Sciatic nerve (tissue), 2 donors: ENCODE measurements at regions not wholly inside any gene's neighbourhood (a gene's known extent, or its start where the extent isn't known, plus 50 kb on each side); places are given as distances from the start of the nearest gene placed in this dataset.

Experiments used
- ATAC-seq: fragments of 200-7000 bp; cut with Tn5 transposase; one replicate; pipeline ENCODE4 v1.9.1; 2020; ENCODE audit warnings: mild to moderate bottlenecking, moderate library complexity
- DNase-seq: peaks from one replicate; pipeline ENCODE4 v3.0.0-alpha.2; 2020; ENCODE audit warnings: low spot score
- intact Hi-C: fragments of 100-400 bp; cut with DNase I; formaldehyde crosslinking; loops from one replicate; pipeline ENCODE4 v1.14.2; 2022
- donor health status: DM: no; HTN: no; CAD: no.
- donor health status: DM: no; HTN: no; CAD: no.

DNA sequence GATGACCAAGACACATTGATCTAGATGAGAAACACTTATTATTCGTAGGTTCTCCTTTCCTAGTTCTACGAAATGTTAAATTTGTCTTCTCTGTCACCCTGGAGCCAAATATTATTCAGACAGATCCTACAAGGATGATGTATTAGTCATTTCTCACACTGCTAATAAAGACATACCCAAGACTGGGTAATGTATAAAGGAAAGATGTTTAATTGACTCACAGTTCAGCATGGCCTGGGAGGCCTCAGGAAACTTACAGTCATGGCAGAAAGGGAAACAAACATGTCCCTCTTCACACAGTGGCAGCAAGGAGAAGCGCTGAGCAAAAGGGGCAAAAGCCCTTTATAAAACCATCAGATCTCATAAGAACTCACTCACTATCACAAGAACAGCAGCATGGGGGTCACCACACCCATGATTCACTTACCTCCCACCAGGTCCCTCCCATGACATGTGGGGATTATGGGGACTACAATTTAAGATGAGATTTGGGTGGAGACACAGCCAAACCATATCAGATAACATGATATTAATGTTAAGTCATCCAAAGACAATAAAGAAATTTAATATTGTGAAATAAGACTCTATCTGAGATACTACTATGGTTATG lies 1248.8 kb upstream of the SLC10A2 start:
- intact Hi-C loops: no loop called here
- ATAC-seq (no peak), DNase-seq (no peak)

DNA sequence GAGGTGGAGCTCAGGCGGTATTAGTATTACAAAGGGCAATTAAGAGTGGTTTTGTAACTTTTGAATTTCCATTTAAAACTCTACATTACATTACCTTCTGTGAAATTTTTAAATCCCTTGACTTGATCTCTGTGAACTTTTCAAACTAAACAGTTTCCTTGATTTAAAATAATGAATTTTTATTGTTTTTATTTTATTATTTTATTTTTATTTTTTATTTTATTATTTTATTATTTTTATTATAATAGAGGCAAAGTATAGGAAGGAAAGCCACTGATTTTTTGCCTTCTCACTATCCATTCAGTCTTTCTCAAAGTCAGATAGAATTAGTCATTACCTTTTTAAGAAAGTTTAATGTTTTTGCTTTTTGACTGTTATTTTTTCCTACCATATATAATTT lies 1248.1 kb upstream of the SLC10A2 start:
- intact Hi-C loops: no loop called here
- ATAC-seq (no peak), DNase-seq (no peak)

DNA sequence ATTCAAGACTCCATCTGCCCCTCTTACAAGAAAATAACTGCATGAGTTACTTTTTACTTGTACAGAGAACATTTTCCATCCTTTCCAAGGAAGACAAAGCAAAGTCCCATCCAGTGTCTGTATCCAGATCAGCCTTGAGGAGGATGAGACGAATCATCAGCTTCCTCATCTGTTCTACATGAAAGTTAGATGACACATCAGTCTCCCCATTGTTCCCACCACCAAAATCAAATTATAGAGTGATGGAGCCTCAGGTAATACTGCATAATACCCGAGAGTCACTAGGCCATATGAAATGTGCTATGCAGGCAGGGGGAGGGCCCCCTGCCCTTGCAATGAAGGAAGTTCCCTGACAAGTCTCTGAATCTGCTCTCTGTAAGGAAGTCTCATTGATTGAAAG lies 1244.6 kb upstream of the SLC10A2 start:
- intact Hi-C loops: loop anchor here (2.0 kb wide), 1 partner anchor 64 kb away; no protein-coding TSS in a partner anchor
- DNase-seq (no peak), ATAC-seq (no peak)

DNA sequence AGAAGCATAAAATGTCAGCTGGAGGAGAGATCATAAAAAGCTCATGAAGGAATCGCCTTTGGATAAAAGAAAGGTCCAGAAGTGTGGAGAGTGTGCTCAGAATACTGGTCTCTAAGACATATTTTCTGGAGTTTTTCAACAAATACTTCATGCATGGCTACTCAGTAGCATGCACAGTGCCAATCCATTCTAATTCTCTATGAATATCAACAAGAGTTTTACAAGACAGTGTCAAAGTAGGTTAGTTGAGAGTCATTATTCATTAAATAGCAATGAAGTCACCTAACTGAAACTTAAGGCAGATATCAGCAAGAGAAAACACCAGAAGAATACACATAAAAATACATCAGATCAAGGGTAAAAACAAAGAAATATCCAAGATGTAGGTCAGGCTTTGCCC lies 1243.2 kb upstream of the SLC10A2 start:
- ATAC-seq (no peak), DNase-seq (no peak)
- intact Hi-C loops: no loop called here

DNA sequence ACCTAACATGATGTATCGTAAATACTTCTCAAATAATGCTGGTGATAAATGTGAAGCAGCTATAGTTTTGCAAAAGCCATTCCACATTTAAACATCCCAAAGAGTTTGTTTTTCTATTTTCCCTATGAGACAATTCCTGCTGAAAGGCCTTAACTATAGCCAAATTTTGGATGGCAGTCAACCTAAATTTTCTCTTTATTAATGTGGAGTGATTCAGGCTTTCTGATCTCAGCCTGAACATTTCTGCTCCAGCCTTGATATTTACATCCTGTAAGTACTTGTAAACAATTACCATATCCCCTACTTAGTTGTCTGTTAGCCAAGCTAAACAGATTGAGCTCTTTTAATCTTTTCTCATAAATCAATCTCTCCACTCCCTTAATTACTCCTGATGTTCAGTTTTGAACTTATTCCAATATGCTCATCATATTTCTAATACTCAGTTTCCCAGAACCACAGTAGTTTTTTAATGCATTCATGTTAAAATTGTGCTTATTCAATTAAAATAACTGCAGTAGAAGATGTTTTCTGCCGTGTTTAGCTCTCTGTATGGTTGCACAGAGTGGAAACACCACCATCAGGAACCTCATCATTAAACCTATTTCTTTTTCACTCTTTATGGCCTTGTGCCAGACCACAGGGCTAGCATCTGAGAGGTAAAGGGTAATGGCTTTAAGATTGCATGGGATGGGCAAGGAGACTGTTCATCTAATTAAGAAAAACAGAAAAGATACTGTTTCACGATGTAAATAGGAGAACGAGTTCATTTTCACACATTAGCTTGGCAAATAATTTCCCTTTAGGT lies 1235.2 kb upstream of the SLC10A2 start:
- no peak for DNase-seq
- ATAC-seq: no peak
- intact Hi-C loops: no loop called here

DNA sequence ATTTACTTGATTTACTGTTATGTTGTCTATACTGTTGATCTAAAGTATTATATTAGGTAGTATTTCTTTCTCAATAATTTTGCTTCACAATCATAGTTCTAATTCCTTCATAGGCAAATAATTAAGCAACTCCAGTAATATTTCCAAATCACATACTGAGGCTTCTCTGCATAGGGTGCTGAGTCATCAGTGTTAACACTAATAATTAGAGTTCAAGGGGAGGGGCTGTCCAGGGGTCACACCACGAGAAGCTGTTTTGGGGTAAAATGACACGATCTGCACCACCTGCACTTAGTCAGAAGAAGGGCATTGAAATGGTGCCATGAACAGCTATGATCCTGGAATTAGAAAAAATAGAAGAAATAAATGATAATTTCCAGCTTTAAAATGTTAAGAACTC lies 1230.9 kb upstream of the SLC10A2 start:
- no peak for DNase-seq
- intact Hi-C loops: no loop called here
- no peak for ATAC-seq

DNA sequence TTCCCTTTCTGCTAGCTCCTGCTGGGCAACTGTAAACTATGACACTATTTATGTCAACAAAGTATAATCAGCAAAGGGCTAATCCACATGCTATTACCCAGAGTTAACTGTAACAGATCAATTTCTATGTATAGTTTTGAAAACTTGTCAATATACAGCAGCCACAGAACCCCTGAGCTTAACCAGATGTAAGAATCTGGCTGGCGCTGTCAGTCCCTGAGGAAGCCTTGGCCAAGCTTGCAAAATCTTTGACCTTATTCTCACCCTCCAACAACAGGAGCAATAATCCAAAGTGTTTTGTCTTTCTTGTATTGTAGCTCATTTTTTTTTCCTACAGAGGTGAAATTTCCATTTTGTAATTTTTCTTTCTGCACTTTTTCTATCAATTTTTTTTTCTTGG lies 1230.1 kb upstream of the SLC10A2 start:
- intact Hi-C loops: no loop called here
- ATAC-seq: peak; percentile 30
- DNase-seq: no peak

DNA sequence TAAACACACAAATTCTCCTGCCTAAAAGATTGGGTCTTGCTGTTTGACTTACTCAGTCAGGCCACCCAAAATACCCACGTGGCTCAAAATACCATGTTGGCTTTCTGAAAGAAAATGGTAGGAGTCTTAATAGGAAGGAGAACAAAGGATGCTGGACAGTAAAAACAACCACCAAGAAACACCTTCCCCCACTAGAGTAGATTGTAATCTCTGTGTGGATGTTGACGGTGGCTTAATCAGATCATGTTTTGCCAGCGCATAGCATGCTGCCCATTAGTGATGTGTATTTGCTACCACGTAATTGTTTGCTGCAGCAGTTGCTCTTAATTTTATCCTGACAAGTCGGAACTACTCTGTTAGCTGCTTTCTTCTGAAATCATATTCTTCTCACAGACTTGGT lies 1229.3 kb upstream of the SLC10A2 start:
- intact Hi-C loops: no loop called here
- ATAC-seq: no peak
- DNase-seq: no peak

DNA sequence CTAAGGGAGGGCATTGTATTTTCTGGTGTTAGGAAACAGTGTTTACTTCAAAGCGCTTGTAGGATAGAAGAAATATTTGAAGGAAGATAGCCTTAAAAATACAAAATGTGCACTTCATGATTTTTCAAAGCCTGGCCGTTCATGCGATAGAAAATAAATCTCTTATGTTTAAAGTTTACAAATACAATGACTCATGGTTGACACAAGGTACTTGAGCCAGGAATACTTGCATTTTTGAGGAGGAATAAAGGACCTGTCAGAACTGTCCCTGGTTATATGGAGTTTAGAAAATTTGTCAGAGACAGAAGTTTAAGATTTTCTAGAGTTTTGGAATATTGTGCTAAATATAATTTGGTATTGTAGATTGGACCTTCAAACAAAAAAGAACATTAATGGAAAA lies 1223.2 kb upstream of the SLC10A2 start:
- ATAC-seq: no peak
- DNase-seq: no peak
- intact Hi-C loops: no loop called here

DNA sequence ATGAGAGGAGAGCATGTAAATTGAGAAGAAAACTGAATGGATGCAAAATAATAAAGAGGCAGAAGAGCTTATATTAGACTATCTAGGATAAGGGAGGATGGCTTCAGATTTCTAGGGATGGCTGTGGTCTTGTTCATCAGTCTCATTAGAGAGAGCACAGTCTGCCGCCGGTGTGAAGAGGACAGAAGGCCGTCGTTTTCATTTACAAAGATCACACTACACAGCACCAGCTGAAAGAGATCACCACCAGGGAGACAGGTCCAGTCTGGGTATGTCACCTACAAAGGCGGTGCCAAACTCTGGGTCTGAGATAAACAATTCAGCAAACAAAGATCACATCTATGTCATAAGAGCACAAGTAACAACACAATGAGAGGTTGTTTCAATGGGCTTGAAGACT lies 1222.3 kb upstream of the SLC10A2 start:
- DNase-seq (no peak), ATAC-seq (no peak)
- intact Hi-C loops: no loop called here

DNA sequence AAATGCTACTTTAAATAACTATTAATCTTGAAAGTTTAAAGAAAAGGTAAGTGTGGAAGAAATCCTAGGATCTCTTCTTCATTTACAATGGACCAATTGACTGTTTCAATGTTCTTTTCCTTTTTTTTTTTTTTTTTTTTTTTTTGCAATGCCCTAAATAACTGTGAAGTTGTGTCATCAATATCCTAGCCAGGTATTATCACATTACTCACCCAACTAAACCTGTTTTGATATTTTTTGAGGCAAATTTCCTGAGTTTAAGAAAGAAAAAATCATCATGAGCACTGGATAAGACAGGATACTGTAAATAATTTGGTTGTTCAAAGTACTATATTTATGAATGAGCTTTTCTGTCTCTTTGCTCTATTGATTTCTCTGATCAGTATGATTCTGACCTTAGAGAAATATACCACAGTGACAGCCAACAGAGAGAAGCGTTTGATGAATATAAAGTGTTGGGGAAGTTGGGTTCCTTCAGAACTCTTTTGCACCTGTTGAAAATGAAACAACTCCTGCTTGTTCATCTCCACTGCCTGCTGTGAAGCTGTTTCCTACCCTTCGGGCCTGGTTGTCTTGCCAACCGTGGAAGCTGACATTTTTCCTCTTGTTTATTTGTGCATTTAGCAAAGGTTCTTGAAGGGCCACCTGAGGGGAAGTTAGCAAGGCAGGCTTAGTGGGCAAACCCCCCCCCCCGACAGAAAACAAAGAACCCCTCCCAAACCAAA lies 1220.5 kb upstream of the SLC10A2 start:
- intact Hi-C loops: no loop called here
- ATAC-seq (no peak), DNase-seq (no peak)

DNA sequence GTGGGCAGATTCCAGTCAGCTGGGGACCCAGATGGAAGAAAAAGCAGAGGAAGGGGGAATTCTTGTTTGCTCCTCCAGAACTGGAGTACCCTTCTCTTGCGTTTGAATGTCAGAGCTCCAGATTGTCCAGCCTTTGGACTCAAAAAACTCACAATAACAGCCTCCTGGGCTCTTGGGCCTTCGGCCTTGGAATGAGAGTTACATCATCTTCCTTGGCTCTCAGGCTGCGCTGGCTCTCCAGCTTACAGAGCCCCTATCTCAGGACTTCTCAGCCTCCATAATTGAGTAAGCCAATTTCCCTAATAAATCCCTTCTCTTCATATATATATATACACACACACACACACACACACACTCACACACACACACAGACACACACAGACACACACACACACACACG lies 1215.7 kb upstream of the SLC10A2 start:
- intact Hi-C loops: no loop called here
- DNase-seq (no peak), ATAC-seq (no peak)

DNA sequence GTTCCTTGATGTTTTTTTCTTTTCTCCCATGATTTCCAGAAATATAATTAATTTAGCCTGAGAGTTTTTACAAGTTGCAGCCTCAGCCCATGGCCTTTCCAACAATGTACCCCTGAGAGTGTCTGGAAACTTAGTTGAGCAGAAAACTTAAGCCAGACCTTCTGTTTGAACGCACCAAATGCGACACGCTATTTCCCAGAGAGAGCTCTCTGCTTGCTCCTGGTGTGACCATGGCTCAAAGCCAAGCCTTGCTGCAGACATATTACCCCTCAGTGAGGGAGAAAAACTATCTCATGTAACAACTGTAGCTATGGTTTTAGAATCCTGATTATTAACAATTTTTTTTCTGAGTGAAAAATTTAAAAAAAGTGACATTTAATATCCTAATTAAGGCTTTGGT lies 1204.5 kb upstream of the SLC10A2 start:
- intact Hi-C loops: no loop called here
- ATAC-seq: no peak
- DNase-seq: no peak

DNA sequence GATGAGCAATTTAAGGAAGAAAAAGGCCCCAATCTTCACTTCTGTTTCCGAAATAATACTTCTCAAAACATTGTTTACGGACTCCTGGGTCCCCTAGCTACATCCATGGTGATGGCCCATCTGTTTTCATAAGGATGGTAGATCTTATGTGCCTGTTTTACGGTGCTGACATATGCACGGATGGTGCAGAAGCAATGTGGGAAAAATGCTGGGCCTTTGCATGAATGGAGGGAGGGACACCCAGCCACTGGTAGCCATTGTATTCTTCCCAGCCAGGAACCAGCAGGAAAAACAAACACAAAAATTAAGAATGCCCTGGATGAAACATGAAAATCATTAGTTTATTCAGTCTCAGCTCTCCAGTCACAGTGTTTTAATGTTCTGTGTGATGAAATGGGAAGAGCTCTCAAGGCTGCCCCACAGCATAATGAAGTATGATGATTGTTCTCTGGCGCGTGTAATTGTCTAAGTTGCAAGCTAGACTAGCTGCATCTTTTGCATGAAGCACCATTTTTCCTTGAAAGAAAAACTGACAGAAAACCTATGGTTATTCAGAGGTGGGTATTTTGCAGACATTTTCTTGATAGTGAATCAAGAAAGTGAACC lies 1201.1 kb upstream of the SLC10A2 start:
- intact Hi-C loops: no loop called here
- DNase-seq (no peak), ATAC-seq (no peak)

DNA sequence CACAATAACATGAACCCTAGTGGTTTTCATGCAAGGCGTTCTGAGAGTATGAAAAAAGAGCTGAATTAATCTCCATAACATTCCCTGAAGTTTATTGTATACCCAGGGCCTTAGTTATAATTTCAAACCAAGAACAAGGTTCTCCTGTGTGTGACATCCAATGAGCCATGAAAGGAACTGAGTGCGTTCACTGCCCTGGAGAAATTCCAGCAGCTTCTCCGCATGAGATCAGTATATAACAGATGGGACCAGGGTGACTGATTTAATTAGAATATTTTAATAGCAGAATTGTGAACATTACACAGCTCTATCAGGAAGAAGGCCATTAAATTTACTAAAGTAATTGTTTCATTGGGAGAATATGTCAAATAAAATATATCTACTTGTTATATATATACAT lies 1190.5 kb upstream of the SLC10A2 start:
- intact Hi-C loops: no loop called here
- no peak for DNase-seq
- ATAC-seq: no peak

DNA sequence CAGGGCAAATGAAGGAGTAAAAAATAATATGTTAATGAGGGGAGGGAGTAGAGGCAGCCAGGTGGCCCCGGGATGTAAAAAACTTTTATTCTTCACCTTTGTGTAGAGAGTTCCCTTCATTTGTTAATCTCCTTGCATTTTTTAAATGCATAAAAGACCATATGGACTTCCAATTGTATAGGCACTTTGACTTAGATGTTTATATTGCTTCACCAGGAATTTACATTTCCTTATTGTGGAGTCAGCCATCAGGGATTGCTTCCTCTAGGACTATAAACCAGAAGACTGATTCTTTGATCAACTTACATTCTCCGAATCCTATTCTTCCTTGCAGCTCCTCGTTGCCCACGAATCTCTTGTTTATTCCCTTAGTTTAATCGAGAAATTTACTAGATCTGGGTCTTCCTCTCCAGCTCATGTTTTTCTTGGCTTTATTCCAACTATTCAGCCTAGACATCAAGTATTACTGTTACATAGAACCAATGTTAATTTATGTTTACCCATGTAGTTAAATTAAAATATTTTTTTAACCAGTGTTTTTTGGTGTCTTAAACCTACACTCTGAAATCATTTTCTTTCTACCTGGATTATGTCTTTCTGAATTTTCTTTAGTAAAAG lies 1187.0 kb upstream of the SLC10A2 start:
- intact Hi-C loops: no loop called here
- ATAC-seq (no peak), DNase-seq (no peak)

DNA sequence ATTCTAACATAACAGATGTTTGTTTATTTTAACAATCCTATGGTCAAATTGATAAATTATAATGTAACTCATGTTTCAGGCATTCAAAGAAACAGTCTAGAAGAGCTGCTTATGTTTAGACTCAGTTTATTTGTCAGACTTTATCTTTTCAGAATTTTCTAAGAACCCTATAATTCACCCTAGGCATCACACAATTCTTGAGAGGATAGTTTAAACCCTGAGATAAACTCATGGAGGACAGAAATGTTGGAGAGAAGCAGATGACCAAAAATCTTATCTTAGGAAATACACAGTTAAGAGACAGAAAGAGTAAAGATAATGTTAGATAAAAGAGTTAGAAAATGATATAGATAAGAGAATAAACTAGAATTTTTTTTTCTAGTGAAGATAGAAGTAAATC lies 1185.7 kb upstream of the SLC10A2 start:
- intact Hi-C loops: no loop called here
- ATAC-seq: no peak
- DNase-seq: no peak

DNA sequence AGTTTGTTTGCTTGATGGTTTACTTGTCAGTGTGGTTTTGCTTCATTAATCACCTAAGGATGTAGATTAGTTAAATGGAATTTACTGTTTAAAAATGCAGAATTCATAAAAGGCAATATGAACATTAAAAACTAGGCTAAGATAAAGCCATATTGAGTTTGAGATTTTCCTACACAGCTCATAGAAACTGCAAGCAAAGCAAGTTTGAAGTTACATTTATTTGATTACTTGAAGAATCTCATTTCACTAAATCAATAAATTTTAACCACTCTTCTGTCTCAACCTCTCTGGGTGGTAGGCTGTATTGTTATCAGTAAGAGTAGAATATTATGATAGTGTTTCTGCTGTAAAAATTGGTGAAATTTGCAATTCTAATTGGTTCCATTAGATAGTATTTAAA lies 1180.7 kb upstream of the SLC10A2 start:
- no peak for ATAC-seq
- DNase-seq: no peak
- intact Hi-C loops: loop anchor here (2.0 kb wide), 1 partner anchor 64 kb away; no protein-coding TSS in a partner anchor

DNA sequence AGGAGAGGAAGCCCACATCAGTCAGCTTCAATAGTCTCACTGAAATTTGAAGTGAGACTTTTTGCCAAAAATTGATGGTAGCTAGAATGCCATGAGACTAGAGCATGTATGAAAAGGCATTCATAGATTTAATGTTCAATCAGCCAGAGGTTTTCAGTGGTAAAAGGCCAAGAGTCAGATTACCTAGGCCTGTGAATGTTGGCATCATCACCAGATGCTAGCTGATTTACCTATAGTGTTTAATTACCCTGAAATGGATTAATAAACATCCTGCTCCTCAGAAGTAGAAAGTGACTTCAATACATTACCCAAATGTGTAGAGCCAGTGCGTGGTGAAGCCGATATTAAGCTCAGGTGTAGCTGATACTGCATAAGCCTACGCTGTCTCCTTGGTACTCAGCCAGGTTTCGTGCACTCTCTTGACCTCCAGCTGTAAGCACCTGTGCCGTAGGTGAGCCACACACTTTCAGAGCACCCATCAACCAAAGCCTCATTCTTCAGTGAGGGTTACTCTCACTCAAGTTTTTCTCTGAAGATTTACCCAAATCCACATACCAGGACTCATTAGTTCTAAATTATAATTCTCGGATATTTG lies 1140.3 kb upstream of the SLC10A2 start:
- no peak for DNase-seq
- no peak for ATAC-seq
- intact Hi-C loops: no loop called here
